Stomach (tissue), 8 donors: ENCODE measurements at regions not wholly inside any gene's neighbourhood (a gene's known extent, or its start where the extent isn't known, plus 50 kb on each side); places are given as distances from the start of the nearest gene placed in this dataset.

Source experiments
- DNase-seq, 2 donors: peaks; one replicate each; pipeline versions ENCODE4 v3.0.0 to v3.0.0-alpha.2; 2013 to 2019
- H3K27ac ChIP-seq, 5 donors: fragments of 200-600 bp in 4 of 5; sonication (generic) in 4 of 5; one replicate each; pipeline ENCODE4 v1.5.1; 2013 to 2019; ENCODE audit warnings: mild to moderate bottlenecking in 1 of 5, moderate library complexity in 1 of 5
- H3K27me3 ChIP-seq, 3 donors: fragments of 200-600 bp; sonication (generic); one replicate each; pipeline ENCODE4 v1.5.1; 2017 to 2019; ENCODE audit warnings: mixed run types in 1 of 3
- H3K36me3 ChIP-seq, 4 donors: fragments of 200-600 bp; sonication (generic); 1 replicate in 3 of 4; 2 replicates in 1 of 4; pipeline ENCODE4 v1.5.1; 2016 to 2019
- H3K4me1 ChIP-seq, 4 donors: fragments of 200-600 bp; sonication (generic); one replicate each; pipeline ENCODE4 v1.5.1; 2016 to 2019
- H3K4me3 ChIP-seq, 4 donors: fragments of 200-600 bp; sonication (generic) in 3 of 4; one replicate each; pipeline ENCODE4 v1.5.1; 2016 to 2019; ENCODE audit warnings: mild to moderate bottlenecking in 1 of 4
- H3K9me3 ChIP-seq, 4 donors: fragments of 200-600 bp; sonication (generic); one replicate each; pipeline ENCODE4 v1.5.1; 2016 to 2019
- EP300 ChIP-seq: sonication (generic); formaldehyde crosslinking; IDR thresholded peaks from one replicate; pipeline ENCODE4 v1.6.1; 2017; ENCODE audit warnings: antibody characterized with exemption
- POLR2A ChIP-seq, 4 donors: fragments of 450-650 bp; IDR thresholded peaks; one replicate each; pipeline ENCODE4 v1.6.1; 2016; ENCODE audit warnings: antibody characterized with exemption in 4 of 4, control low read depth in 2 of 4, mild to moderate bottlenecking in 1 of 4, moderate library complexity in 1 of 4
- POLR2AphosphoS5 ChIP-seq, 3 donors: sonication (generic); formaldehyde crosslinking; IDR thresholded peaks; one replicate each; pipeline ENCODE4 v1.6.1; 2016; ENCODE audit warnings: antibody characterized with exemption in 3 of 3
- WGBS, 5 donors: extraction: QIAGEN DNeasy Blood & Tissue Kit in 3 of 5; methylation state at CpG; one replicate each; pipeline versions ENCODE4 v1.1.5 to v1.1.7; 2013 to 2018; 5-methylcytosine and 5-hydroxymethylcytosine counted together
- intact Hi-C: fragments of 100-400 bp; cut with DNase I; formaldehyde crosslinking; loops from one replicate; pipeline ENCODE4 v1.15.1; 2023; ENCODE audit warnings: low total_unique reads
- TF ChIP-seq, protein P1 (sequence below), 7 experiments: fragments of 450-650 bp in 4 of 7; fragments of 200-600 bp in 3 of 7; sonication (generic) in 3 of 7; IDR thresholded peaks; one replicate each; pipeline ENCODE4 v1.5.1; 2016 to 2019; ENCODE audit warnings: antibody characterized with exemption in 7 of 7, control low read depth in 2 of 7, mild to moderate bottlenecking in 1 of 7
- donor health status: healthy with polysubstance abuse.
- donor health status: Bipolar disorder and iron deficiency.
- donor health status: healthy.

DNA sequence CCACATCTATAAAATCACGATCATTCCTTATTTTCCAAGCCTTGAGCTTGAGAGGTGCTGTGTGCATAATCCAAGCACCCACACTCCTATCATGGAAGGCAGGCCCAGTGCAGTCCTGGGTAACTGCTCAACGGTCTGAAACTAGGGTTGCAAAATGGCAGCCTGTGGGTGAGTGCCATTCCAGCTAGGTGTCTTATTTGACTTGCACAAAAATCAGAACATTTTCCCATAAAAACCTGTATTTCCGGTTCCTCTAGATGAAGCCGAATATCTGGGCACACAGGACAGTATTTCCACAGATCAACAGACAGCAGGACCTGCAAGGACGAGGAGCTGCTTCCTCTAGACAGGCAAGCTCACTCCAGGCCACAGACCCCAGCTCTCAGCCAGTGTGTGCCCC is 588.8 kb downstream of the BNC2 start:
- no peak for DNase-seq
- Histone ChIP-seq H3K4me3 (no peak overlapping the region), H3K36me3 (no peaks in the 10 kb centered on the region), H3K27ac (no peak overlapping the region), H3K9me3 (no peaks in the 10 kb centered on the region), H3K27me3 (no peaks in the 10 kb centered on the region), H3K4me1 (peaks cover 0 to 14% (median 0%) of the 10 kb centered on the region in 4 donors)
- no peak for TF ChIP-seq POLR2A (IDR thresholded peaks at IDR 0.05)
- no peak for TF ChIP-seq EP300
- TF ChIP-seq, protein P1, sequence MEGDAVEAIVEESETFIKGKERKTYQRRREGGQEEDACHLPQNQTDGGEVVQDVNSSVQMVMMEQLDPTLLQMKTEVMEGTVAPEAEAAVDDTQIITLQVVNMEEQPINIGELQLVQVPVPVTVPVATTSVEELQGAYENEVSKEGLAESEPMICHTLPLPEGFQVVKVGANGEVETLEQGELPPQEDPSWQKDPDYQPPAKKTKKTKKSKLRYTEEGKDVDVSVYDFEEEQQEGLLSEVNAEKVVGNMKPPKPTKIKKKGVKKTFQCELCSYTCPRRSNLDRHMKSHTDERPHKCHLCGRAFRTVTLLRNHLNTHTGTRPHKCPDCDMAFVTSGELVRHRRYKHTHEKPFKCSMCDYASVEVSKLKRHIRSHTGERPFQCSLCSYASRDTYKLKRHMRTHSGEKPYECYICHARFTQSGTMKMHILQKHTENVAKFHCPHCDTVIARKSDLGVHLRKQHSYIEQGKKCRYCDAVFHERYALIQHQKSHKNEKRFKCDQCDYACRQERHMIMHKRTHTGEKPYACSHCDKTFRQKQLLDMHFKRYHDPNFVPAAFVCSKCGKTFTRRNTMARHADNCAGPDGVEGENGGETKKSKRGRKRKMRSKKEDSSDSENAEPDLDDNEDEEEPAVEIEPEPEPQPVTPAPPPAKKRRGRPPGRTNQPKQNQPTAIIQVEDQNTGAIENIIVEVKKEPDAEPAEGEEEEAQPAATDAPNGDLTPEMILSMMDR (IDR thresholded peaks at IDR 0.05): no peak
- TF ChIP-seq POLR2AphosphoS5 (IDR thresholded peaks at IDR 0.05): no peak
- intact Hi-C loops: no loop called here
- WGBS, 5 donors: 69 to 85% (median 75%) methylated on average over 5 of the region's 5 CpGs

DNA sequence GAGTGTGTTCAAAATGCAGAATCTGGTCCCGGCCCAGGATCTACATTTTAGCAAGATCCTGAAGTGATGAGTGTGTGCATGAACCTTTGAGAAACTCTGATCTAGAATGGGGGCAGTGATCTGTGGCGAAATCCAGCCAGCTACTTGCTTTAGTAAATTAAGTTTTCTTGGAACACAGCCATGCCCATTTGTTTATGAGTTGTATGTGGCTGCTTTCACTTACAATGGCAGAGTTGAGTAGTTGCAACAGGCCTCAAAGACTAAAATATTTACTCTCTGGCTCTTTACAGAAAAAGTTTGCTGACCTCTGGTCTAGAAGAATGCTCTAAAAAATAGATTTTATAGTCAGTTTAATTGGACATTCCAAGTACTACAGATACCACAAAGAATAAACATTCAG is 588.3 kb downstream of the BNC2 start:
- Histone ChIP-seq H3K4me3 (no peak overlapping the region), H3K27ac (no peak overlapping the region), H3K9me3 (no peaks in the 10 kb centered on the region), H3K4me1 (peaks cover 0 to 14% (median 0%) of the 10 kb centered on the region in 4 donors), H3K27me3 (no peaks in the 10 kb centered on the region), H3K36me3 (no peaks in the 10 kb centered on the region)
- DNase-seq: peak in 1 of 2 donors; percentile 48
- intact Hi-C loops: no loop called here
- WGBS, 5 donors: 46 to 87% (median 60%) methylated on average over 2 of the region's 2 CpGs
- no peak for TF ChIP-seq EP300
- TF ChIP-seq POLR2A (IDR thresholded peaks at IDR 0.05): no peak
- TF ChIP-seq, protein P1 (IDR thresholded peaks at IDR 0.05): no peak
- TF ChIP-seq POLR2AphosphoS5 (IDR thresholded peaks at IDR 0.05): no peak

DNA sequence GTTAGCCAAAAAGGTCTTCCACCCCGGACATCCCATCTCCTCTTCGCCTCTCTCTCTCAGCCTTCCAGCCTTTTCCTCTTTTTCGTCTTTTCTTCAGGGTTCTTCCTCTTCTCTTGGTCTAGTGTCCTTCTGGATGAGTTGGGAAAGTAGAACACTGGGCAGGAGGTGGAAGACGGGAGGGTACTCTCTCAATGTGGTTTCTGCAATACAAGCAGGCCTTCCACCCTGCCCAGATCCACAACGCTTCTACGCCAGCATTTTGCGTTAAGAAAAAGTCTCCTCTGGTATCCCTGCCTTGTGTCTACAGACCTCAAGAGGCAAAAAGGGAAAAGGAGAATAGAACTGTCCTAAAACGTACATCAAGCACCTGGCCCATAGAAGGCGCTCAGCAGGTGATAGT is 587.8 kb downstream of the BNC2 start:
- no peak for DNase-seq
- Histone ChIP-seq H3K9me3 (no peaks in the 10 kb centered on the region), H3K36me3 (no peaks in the 10 kb centered on the region), H3K27me3 (no peaks in the 10 kb centered on the region), H3K4me3 (no peak overlapping the region), H3K27ac (no peak overlapping the region), H3K4me1 (peaks cover 0 to 14% (median 0%) of the 10 kb centered on the region in 4 donors)
- TF ChIP-seq POLR2A (IDR thresholded peaks at IDR 0.05) (no peak), POLR2AphosphoS5 (IDR thresholded peaks at IDR 0.05) (no peak), EP300 (no peak)
- TF ChIP-seq, protein P1 (IDR thresholded peaks at IDR 0.05): no peak
- intact Hi-C loops: no loop called here
- 65 to 90% (median 77%) methylated on average over 9 of the region's 9 CpGs for WGBS, 5 donors

DNA sequence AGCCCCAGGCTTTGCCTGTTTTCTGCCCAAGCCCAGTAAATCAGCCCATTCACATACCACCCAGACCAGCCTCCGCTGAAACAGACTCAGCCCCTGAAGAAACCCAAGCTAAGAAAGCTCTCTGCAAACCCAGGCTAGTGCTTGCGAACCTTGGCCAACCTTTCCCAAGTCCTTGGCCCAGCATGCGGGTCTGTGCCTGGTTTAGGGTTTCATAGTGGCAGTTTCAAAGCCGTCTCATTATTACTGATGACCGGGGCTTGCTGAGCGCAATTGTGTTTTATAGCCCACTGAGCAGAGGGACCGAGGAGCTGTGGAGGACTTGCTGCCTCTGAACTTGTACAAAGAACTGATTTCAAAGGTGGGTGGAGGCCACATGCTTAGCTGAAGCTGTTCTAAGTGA is 584.3 kb downstream of the BNC2 start:
- intact Hi-C loops: no loop called here
- no peaks in the 10 kb centered on the region for H3K36me3 ChIP-seq
- TF ChIP-seq POLR2A (IDR thresholded peaks at IDR 0.05) (no peak), POLR2AphosphoS5 (IDR thresholded peaks at IDR 0.05) (no peak), EP300 (no peak)
- TF ChIP-seq, protein P1 (IDR thresholded peaks at IDR 0.05): no peak
- 75 to 95% (median 84%) methylated on average over 7 of the region's 7 CpGs for whole genome bisulfite sequencing, 5 donors
- H3K4me3 ChIP-seq: no peak overlapping the region
- no peak for DNase-seq
- H3K4me1 ChIP-seq: peaks cover 0 to 8% (median 0%) of the 10 kb centered on the region in 4 donors
- H3K9me3 ChIP-seq: no peaks in the 10 kb centered on the region
- no peaks in the 10 kb centered on the region for H3K27me3 ChIP-seq
- H3K27ac ChIP-seq: no peak overlapping the region
